ENCODE measurements at regions not wholly inside any gene's neighbourhood (a gene's known extent, or its start where the extent isn't known, plus 50 kb on each side); places are given as distances from the start of the nearest gene placed in this dataset.
A peak's percentile ranks its signal among the peaks of the same experiment; 100 is the strongest.

DNA sequence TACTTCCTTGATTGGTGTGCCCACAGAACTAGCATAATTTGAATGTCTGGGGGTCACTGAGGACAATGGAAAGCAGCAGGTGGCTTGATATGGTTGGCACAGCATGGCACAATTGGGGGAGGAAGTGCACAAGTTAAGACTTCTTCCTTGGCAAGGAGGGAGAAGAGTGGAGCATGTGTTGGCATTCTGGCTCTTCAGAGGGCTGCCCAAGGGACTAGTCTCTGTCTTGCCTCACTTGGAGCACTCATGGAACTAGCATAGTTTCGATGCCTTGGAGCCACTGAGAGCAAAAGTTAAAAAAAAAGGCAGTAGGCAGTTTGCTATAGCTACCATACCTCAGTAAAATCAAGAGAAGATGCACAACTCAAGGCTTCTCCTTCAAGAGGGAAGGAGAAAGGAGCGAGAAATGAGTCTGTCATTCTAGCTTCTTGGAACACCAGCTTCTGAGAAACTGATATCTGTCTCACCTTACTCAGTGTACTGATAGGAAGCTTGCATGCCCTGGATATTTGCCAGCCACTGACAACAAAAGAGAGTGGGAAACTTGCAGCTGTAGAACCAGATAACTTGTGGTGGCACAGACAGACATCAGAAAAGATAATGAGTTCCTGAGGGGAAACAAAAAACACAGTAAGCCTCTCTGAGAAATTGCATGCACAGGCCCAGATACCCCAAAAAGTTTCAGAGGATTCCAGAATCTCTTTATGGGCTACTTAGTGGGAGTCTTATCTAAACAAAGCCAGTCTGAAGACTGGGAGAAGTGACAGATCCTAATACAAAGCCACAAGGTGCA lies 207.5 kb upstream of the SAMSN1 start (continued):
- TF ChIP-seq, protein P1, sequence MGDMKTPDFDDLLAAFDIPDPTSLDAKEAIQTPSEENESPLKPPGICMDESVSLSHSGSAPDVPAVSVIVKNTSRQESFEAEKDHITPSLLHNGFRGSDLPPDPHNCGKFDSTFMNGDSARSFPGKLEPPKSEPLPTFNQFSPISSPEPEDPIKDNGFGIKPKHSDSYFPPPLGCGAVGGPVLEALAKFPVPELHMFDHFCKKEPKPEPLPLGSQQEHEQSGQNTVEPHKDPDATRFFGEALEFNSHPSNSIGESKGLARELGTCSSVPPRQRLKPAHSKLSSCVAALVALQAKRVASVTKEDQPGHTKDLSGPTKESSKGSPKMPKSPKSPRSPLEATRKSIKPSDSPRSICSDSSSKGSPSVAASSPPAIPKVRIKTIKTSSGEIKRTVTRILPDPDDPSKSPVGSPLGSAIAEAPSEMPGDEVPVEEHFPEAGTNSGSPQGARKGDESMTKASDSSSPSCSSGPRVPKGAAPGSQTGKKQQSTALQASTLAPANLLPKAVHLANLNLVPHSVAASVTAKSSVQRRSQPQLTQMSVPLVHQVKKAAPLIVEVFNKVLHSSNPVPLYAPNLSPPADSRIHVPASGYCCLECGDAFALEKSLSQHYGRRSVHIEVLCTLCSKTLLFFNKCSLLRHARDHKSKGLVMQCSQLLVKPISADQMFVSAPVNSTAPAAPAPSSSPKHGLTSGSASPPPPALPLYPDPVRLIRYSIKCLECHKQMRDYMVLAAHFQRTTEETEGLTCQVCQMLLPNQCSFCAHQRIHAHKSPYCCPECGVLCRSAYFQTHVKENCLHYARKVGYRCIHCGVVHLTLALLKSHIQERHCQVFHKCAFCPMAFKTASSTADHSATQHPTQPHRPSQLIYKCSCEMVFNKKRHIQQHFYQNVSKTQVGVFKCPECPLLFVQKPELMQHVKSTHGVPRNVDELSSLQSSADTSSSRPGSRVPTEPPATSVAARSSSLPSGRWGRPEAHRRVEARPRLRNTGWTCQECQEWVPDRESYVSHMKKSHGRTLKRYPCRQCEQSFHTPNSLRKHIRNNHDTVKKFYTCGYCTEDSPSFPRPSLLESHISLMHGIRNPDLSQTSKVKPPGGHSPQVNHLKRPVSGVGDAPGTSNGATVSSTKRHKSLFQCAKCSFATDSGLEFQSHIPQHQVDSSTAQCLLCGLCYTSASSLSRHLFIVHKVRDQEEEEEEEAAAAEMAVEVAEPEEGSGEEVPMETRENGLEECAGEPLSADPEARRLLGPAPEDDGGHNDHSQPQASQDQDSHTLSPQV (IDR thresholded peaks at IDR 0.05), result peak; percentile 65
- TF ChIP-seq, protein P2, sequence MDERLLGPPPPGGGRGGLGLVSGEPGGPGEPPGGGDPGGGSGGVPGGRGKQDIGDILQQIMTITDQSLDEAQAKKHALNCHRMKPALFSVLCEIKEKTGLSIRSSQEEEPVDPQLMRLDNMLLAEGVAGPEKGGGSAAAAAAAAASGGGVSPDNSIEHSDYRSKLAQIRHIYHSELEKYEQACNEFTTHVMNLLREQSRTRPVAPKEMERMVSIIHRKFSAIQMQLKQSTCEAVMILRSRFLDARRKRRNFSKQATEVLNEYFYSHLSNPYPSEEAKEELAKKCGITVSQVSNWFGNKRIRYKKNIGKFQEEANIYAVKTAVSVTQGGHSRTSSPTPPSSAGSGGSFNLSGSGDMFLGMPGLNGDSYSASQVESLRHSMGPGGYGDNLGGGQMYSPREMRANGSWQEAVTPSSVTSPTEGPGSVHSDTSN (CRISPR knock-in tag; IDR thresholded peaks at IDR 0.05; ENCODE audit: low read depth), result no peak
- TF ChIP-seq, protein P2 (tag; conservative IDR thresholded peaks at IDR 0.05; ENCODE audit: low read depth), result peak; percentile 69
- TF ChIP-seq, protein P3, sequence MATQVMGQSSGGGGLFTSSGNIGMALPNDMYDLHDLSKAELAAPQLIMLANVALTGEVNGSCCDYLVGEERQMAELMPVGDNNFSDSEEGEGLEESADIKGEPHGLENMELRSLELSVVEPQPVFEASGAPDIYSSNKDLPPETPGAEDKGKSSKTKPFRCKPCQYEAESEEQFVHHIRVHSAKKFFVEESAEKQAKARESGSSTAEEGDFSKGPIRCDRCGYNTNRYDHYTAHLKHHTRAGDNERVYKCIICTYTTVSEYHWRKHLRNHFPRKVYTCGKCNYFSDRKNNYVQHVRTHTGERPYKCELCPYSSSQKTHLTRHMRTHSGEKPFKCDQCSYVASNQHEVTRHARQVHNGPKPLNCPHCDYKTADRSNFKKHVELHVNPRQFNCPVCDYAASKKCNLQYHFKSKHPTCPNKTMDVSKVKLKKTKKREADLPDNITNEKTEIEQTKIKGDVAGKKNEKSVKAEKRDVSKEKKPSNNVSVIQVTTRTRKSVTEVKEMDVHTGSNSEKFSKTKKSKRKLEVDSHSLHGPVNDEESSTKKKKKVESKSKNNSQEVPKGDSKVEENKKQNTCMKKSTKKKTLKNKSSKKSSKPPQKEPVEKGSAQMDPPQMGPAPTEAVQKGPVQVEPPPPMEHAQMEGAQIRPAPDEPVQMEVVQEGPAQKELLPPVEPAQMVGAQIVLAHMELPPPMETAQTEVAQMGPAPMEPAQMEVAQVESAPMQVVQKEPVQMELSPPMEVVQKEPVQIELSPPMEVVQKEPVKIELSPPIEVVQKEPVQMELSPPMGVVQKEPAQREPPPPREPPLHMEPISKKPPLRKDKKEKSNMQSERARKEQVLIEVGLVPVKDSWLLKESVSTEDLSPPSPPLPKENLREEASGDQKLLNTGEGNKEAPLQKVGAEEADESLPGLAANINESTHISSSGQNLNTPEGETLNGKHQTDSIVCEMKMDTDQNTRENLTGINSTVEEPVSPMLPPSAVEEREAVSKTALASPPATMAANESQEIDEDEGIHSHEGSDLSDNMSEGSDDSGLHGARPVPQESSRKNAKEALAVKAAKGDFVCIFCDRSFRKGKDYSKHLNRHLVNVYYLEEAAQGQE (IDR thresholded peaks at IDR 0.05; ENCODE audit: borderline replicate concordance), result peak; percentile 11; the same call in 1 of the 2 replicates
- TF ChIP-seq, protein P3 (CRISPR knock-in tag; IDR thresholded peaks at IDR 0.05; ENCODE audit: low read depth), result 0 out of 2 replicates have a peak, but pooled peaks have one; percentile 24
- TF ChIP-seq HDAC3 (IDR thresholded peaks at IDR 0.05; ENCODE audit: borderline replicate concordance, partially characterized antibody), result peak; percentile 97
- TF ChIP-seq TBP (optimal IDR thresholded peaks at IDR 0.05; ENCODE audit: low read depth, low read length), result peak; percentile 65
- TF ChIP-seq RCOR1 (IDR thresholded peaks at IDR 0.05; ENCODE audit: borderline replicate concordance in 1 of 2, low read depth in 2 of 2, low read length in 2 of 2), result peak; percentile 56 to 97; a peak in 3 of 4 replicates
- 0 out of 3 replicates have a peak, but pooled peaks of 1 of the 2 experiments have one; percentile 24 for TF ChIP-seq CBX3 (IDR thresholded peaks at IDR 0.05; ENCODE audit: borderline replicate concordance in 1 of 2, low read length in 2 of 2)
- TF ChIP-seq GATAD2B (IDR thresholded peaks at IDR 0.05; ENCODE audit: borderline replicate concordance), result peak; percentile 95
- TF ChIP-seq NCOA2 (IDR thresholded peaks at IDR 0.05; ENCODE audit: partially characterized antibody in 2 of 2), result peak; percentile 79 to 88

Measured in K562 (cell line).